ENCODE measurements at regions not wholly inside any gene's neighbourhood (a gene's known extent, or its start where the extent isn't known, plus 50 kb on each side); places are given as distances from the start of the nearest gene placed in this dataset.

- no peak for TF ChIP-seq CTCF (IDR thresholded peaks at IDR 0.05; ENCODE audit: poor library complexity)
- no peak for TF ChIP-seq EZH2 (IDR thresholded peaks at IDR 0.05; ENCODE audit: borderline replicate concordance)
Measured at GRCh38 chr18:46407486-46408166, 249.4 kb downstream of the LOXHD1 start.

Data from hepatocyte (in vitro differentiated cells).